ENCODE measurements at regions not wholly inside any gene's neighbourhood (a gene's known extent, or its start where the extent isn't known, plus 50 kb on each side); places are given as distances from the start of the nearest gene placed in this dataset.
"Not testable (repeated sequence)": the region's sequence is repeated elsewhere in the genome, so short reads cannot be mapped to it uniquely, and the experiment has no call there.

DNA sequence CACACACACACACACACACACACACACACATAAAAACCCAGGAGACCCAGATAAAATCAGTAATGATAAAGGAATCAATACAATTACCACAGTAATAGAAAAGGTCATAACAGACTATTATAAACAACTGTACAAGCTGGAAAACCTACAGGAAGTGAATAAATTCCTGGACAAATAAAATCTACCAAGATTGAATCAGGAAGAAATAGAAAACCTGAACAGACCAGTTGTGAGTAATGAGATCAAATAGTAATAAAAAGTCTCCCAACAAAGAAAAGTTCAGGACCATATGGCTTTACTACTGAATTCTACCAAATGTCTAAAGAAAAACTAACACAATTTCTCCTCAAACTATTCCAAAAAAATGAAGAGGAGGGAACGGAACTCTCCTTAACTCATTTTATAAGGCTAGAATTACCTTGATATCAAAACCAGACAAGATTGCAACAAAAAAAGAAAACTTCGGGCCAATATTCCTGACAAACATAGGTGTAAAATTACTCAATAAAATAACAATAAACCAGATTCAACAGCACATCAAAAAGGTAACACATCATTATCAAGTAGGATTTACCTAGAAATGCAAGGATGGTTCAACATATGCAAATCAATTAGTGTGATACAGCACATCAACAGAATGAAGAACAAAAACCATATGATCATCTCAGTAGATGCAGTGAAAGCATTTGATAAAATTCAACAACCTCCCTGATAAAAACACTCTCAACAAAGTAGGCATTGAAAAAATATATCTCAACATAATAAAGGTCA, 325.2 kb upstream of the POU5F2 start:
- no peak overlapping the region for H3K4me3 ChIP-seq (ENCODE audit: low read depth, low read length)
- no peak for DNase-seq (ENCODE audit: low read depth, low spot score)
- H3K27ac ChIP-seq (ENCODE audit: low read depth, low read length) = no peak overlapping the region
- CTCF ChIA-PET = interaction anchor here (0.6 kb wide), 1 partner anchor 40 kb away, joined by 3 read pairs; no protein-coding TSS in a partner anchor
- TF ChIP-seq, protein P1, sequence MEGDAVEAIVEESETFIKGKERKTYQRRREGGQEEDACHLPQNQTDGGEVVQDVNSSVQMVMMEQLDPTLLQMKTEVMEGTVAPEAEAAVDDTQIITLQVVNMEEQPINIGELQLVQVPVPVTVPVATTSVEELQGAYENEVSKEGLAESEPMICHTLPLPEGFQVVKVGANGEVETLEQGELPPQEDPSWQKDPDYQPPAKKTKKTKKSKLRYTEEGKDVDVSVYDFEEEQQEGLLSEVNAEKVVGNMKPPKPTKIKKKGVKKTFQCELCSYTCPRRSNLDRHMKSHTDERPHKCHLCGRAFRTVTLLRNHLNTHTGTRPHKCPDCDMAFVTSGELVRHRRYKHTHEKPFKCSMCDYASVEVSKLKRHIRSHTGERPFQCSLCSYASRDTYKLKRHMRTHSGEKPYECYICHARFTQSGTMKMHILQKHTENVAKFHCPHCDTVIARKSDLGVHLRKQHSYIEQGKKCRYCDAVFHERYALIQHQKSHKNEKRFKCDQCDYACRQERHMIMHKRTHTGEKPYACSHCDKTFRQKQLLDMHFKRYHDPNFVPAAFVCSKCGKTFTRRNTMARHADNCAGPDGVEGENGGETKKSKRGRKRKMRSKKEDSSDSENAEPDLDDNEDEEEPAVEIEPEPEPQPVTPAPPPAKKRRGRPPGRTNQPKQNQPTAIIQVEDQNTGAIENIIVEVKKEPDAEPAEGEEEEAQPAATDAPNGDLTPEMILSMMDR (IDR thresholded peaks at IDR 0.05; ENCODE audit: low read depth, low read length) = no peak
- POLR2A ChIA-PET = no interaction called here
- H3K27me3 ChIP-seq (ENCODE audit: control insufficient read depth, insufficient read depth, low read length) = no peaks in the 10 kb centered on the region
- H3K9me3 ChIP-seq (ENCODE audit: control insufficient read depth, insufficient read depth, low read length) = peaks cover 8% of the 10 kb centered on the region; the same call in 1 of the 2 replicates

GRCh38 chr5:94064025-94064424, 322.6 kb upstream of the POU5F2 start:
- ChIA-PET CTCF (no interaction called here), POLR2A (no interaction called here)
- no peak for DNase-seq (ENCODE audit: low read depth, low spot score)
- Histone ChIP-seq H3K9me3 (ENCODE audit: control insufficient read depth, insufficient read depth, low read length) (peaks cover 8% of the 10 kb centered on the region; the same call in 1 of the 2 replicates), H3K27me3 (ENCODE audit: control insufficient read depth, insufficient read depth, low read length) (no peaks in the 10 kb centered on the region), H3K27ac (ENCODE audit: low read depth, low read length) (no peak overlapping the region), H3K4me3 (ENCODE audit: low read depth, low read length) (no peak overlapping the region)
- TF ChIP-seq, protein P1 (IDR thresholded peaks at IDR 0.05; ENCODE audit: low read depth, low read length) = no peak

DNA sequence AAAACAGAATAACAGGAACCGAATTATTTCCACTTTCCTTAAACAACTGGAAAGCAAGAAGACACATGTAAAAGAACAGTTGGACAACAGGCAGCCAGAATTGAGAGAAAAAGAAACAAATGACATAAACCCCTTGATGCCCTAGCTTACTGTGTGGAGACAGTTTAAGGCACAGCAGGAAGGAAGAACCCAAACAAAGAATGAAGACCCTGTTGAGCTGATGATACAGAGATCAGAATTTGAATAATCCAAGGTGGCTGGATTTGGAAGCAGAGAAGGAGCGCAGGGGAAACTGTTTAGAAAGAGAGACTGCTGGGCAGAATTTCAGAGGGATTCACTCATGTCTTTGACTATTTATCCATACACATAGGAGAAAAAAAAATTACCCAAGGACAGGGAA, 316.3 kb upstream of the POU5F2 start:
- H3K9me3 ChIP-seq (ENCODE audit: control insufficient read depth, insufficient read depth, low read length) = no peaks in the 10 kb centered on the region
- CTCF ChIA-PET = interaction anchor here (0.5 kb wide), 1 partner anchor 11 kb away, joined by 5 read pairs; no protein-coding TSS in a partner anchor
- no peak overlapping the region for H3K27ac ChIP-seq (ENCODE audit: low read depth, low read length)
- TF ChIP-seq, protein P1 (IDR thresholded peaks at IDR 0.05; ENCODE audit: low read depth, low read length) = no peak
- POLR2A ChIA-PET = no interaction called here
- no peak overlapping the region for H3K4me3 ChIP-seq (ENCODE audit: low read depth, low read length)
- H3K27me3 ChIP-seq (ENCODE audit: control insufficient read depth, insufficient read depth, low read length) = no peaks in the 10 kb centered on the region
- DNase-seq (ENCODE audit: low read depth, low spot score) = no peak

GRCh38 chr5:94057217-94057616, 315.8 kb upstream of the POU5F2 start:
- ChIA-PET POLR2A (no interaction called here), CTCF (interaction anchor here (0.5 kb wide), 1 partner anchor 11 kb away, joined by 5 read pairs; no protein-coding TSS in a partner anchor)
- H3K4me3 ChIP-seq (ENCODE audit: low read depth, low read length) = no peak overlapping the region
- TF ChIP-seq, protein P1 (IDR thresholded peaks at IDR 0.05; ENCODE audit: low read depth, low read length) = no peak
- DNase-seq (ENCODE audit: low read depth, low spot score) = no peak
- no peaks in the 10 kb centered on the region for H3K9me3 ChIP-seq (ENCODE audit: control insufficient read depth, insufficient read depth, low read length)
- H3K27me3 ChIP-seq (ENCODE audit: control insufficient read depth, insufficient read depth, low read length) = no peaks in the 10 kb centered on the region
- H3K27ac ChIP-seq (ENCODE audit: low read depth, low read length) = no peak overlapping the region

DNA sequence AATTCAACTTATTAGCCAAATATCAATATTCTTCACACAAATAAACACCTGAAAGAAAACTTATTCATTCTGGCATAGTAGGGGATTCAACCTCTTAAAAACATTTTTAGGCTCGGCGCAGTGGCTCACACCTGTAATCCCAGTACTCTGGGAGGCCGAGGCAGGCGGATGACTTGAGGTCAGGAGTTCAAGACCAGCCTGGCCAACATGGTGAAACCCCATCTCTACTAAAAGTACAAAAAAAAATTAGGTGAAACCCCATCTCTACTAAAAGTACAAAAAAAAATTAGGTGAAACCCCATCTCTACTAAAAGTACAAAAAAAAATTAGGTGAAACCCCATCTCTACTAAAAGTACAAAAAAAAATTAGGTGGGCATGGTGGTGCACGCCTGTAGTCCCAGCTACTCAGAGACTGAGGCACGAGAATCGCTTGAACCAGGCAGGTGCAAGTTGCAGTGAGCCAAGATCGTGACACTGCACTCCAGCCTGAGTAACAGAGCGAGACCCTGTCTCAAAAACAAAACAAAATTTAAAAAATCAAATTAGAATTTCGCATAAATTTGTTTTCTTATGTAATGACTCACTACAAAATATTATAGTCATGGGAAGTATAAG, 308.0 kb upstream of the POU5F2 start:
- CTCF ChIA-PET; DNase-seq (ENCODE audit: low read depth, low spot score); H3K4me3 ChIP-seq (ENCODE audit: low read depth, low read length); H3K9me3 ChIP-seq (ENCODE audit: control insufficient read depth, insufficient read depth, low read length); H3K27me3 ChIP-seq (ENCODE audit: control insufficient read depth, insufficient read depth, low read length); POLR2A ChIA-PET; H3K27ac ChIP-seq (ENCODE audit: low read depth, low read length): not testable (repeated sequence)
